HG03135 (cell line): ENCODE measurements at regions not wholly inside any gene's neighbourhood (a gene's known extent, or its start where the extent isn't known, plus 50 kb on each side); places are given as distances from the start of the nearest gene placed in this dataset.
"Not testable (repeated sequence)": the region's sequence is repeated elsewhere in the genome, so short reads cannot be mapped to it uniquely, and the experiment has no call there.

Source experiments
- ATAC-seq: cut with Tn5 transposase; IDR thresholded peaks from one replicate; pipeline ENCODE4 v1.9.1; 2021; ENCODE audit warnings: mild to moderate bottlenecking, moderate library complexity; ENCODE audit not compliant: unreplicated experiment

DNA sequence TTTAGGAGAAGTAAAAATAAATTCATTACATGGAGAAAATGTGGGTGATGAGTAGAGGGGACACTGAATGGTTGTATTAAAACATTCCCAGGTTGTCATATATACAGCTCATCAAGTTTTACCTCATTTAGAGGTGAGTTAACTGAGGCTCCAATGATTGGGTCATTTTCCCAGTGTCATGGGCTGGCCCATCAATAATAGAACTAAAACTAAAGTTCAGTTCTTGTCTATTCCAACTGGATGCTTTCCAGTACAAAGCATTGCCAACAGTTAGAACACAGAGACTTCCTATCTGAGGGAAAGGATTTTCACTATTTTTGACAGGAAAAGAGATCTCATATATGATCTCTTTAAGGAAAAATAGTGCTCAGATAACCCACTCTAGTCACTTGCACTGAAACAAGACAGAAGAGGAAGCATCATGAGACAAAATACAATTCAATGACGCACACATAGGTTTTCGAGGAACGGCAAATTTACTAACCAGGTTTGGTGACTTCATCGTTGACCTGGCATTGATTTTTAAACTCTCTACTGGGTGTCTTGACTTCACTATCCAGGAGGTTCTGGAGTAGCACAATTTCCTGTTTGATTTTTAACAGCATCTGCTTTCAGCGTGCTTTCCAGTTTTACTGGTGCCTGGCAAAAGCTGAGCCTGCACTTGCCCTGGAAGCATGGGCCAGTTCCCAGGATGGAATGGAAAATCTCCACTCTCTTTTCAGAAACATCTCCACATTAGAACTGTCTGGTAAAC is 195.5 kb upstream of the FBXL4 start:
- ATAC-seq = no peak

DNA sequence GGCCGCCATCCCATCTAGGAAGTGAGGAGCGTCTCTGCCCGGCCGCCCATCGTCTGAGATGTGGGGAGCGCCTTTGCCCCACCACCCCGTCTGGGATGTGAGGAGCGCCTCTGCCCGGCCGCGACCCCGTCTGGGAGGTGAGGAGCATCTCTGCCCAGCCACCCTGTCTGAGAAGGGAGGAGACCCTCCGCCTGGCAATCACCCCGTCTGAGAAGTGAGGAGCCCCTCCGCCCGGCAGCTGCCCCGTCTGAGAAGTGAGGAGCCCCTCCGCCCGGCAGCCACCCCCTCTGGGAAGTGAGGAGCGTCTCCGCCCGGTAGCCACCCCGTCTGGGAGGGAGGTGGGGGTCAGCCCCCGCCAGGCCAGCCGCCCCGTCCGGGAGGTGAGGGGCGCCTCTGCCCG is 194.2 kb upstream of the FBXL4 start:
- ATAC-seq = not testable (repeated sequence)

DNA sequence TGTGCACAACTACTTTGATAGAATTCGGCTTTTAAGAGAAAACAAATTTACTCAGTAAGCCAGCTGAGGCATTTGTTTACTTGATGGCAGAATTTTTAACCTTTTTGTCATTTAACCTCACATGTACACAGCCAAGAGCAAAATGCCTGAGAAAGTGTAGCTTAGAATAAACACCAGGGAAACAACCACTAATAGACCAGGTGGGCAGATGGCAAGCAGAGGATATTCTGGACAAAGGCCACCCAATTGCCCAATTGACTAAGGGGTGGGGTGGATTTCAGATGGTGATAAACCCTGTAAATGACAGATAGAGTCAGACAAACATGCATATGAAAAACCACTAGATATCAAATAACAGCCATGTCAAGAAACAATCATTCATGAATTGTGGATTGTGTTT is 190.7 kb upstream of the FBXL4 start:
- ATAC-seq = no peak

DNA sequence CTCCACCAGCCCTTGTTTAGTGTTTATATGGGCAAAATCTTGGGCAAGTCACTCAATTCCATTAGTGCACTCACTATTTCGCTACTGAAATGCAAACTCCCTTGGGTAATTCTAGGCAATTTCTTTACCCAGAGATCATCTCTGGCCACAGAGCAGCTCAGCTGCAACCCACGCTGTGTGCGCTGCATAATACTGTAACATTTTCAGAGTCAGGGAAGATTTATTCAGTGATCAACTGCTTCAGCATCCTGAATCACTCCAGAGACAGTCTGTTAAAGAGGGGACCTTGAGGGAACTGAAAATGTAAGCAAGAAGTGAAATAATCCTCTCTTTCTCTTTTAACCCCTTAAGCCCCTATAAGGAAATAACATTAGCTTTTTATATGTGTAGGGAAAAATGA is 189.6 kb upstream of the FBXL4 start:
- no peak for ATAC-seq

DNA sequence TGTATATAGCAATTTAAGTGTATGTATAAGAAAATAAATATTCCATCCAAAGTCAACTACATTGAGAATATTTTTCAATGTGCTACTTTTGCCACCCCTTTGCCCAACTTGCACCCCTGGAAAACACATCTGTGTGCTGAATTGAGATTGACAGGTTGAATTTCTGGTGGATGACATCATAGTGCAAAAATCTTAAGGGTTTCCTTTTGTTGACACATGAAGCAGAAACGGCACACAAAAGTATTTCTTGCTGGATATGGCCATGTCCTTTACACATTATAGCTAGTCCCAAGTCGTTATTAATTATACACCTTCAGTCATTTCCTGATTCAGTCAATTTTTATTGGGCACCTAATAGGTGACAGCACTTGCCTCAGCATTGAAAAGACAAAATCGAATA is 188.7 kb upstream of the FBXL4 start:
- ATAC-seq = no peak

DNA sequence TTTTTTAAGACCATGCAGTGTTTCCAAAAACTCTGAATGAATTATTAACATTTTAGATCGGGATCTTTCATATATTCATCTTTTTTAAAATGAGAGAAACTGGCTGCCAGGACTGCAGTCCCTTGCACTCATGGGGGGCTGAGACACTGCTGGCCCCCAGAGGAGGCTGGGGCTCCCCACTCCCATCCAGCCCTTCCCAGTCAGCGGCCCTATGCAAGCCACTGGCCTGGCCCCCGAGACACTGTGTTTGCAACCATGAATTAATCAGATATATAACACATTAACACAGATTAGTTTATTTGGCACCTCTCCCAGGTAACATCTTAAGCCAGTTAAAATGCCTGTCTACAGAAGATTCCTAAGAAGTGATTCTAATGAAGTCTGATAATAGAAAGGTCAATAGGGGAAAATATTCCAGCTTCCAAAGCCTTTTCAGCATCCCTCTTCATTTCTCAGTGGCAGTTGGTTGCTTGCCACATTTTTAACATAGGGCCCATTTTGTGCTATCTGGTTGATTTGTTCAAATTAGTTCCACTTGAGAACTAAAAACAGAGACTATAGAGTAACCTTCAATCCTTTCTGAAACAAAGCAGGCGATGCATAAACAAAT is 184.4 kb upstream of the FBXL4 start:
- ATAC-seq = no peak

DNA sequence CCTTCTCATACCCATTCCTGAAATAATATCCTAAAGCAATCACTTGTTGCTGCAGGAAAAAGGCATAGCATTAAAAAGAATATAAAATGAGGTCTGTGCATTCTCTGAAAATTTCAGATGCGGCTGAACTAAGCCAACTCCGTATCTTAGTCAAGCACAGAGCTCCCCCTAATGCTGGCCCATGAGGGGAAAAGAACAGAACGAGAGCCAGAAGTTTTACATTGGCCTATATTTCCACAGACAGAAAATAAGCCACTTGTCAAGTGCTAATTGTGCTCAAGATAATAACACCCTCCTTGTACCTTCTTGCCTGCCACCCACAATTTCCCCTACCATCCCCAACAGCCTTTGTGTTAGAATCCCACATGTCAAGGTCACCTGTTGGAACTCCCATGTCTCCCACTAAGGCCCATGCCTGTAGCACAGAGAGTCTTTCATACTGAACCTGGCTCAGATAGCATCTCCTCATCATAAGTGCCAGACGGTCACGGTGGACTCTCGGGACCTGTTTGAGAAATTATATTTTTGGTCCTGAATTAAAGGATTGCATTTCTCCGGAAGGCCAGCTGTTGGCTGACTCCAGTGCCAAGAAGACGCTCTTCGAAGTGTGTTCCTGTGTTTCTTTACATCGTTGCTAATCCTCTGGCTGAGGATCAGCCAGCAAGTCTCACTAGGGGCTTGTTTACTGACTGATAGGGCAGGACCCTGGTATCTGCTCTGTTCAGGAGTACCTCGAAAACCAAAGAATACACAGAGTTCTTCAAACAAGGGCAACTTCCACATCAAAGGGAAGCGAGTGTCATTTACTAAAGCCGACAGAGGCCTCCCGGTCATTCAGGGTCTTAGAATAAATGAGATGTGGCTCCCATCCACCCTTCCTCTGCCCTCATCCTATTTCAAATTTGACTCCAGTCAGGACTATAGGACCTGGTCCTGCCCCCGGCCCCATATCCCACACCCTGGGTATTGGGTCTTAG is 183.4 kb upstream of the FBXL4 start:
- ATAC-seq = no peak

DNA sequence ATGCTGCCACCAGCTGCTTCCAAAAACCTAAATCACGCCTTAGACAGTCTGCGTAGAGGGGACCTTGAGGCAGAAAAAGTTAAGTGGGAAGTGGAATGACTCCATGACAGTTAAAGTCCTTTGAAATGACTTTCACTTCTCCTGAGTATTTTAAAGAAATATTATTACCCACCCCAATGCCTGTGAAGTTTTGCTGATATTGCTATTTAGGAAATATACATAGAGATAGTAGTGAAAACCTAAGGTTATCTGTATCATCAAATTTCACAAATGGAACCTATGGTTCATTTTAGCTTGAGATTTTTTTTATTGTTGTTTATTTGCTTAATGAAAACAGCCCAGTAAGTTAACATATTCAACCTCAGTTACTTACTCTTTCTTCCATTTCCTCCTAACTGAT is 182.1 kb upstream of the FBXL4 start:
- no peak for ATAC-seq

DNA sequence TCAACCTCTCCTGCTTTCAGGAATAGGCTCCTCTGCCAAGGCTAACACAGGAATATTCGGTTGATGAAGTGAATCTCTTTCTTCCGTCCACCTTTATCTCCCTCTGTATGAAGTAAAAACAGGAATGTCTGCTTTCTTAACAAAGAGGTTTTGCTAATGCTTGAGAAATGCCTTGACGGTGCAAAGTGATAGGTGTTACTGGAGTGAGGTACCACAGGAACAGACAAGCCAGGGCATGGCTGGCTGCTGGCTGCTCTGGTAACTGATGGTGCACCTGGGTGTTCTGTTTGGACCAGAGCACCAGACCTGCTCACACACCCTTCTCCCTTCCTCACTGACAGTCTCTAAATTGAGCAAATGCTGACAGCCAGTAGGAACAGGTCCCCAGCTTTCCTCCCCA is 174.0 kb upstream of the FBXL4 start:
- no peak for ATAC-seq

DNA sequence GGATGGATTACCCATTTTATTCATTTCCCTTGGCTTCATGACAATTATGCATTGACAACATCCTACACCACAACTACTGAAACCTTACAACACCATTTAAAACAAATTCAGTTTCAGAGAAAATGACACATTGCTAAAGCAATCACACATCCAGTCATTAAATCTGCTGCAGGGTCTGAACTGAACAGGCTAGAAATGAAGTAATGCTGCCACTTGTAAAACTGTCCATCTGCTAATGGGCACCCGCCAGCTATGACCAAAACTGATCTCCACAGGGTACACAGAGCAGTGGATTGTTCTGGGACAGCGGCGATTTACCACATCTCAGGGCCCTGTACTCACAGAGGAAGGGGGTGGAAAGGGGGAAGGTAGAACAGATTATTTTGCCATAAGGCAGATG is 172.9 kb upstream of the FBXL4 start:
- ATAC-seq = no peak

DNA sequence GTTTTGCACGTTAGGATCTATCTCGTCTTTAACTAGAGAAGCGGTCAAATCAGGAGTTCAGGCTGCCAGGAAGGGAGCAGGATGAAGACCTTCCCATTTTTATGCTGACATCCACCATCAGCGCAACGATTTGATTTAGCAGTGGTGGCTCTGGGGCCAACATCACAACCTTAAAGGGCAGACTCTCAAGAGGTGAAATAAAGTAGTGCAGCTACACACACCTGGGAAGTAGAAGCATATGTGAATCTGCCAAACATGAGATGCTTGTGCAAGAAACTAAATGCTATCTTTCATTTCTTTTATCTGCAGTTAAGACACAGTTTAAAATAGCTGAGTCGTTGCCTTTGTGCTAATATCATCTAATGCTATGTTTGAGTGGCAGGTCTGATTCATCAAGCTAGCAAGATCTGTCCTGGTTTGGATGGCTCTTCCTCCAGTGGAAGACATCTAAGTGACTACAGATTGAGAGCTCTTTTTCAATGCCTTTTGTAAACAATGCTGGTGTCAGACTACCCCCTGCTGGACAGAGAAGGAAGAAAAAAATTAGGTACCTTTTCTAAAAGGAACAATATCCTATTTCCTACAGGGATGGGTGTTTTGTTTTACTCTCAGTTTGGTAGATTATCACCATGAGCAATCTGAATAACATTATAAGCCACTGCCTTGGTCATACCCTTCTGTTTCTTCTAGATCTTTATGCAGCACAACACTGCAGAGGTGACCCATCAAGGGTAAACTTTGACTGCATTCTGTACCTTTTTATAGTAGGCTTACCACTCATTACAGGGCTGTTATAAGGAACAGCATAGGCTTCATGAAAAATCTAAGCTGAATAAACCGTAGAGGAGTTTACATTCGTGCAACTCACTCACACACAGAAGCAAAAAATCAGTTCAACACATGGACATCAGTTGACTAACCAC is 171.6 kb upstream of the FBXL4 start:
- no peak for ATAC-seq

DNA sequence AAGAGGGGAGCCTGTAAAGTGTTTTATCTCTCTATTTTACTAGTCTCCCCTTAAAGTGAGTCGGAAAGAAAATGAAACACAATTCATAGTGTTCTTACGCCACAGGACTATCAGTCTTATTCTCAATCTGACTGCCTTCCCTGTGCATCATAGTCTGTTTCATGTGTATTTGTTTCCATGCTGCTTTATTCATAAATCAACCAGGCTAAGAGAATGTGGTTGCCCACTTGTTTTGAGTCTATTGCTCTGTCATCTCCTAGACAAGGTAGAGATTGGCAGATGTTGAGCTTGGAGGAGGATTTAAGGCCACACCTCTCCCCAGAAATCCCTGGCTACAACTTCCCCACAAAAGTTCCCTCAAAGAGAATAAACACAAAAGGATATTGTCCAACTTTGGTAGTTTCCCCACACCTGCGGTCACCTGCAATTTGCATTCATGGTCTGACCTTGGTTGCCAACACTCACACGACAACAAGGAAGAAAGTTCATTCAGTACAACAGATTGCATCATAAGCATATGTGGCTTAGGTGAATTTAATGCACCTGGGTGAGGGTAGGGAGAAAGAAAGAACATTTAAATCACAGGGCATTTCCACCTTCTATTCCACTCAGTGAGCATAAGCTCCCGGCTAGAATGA is 167.1 kb upstream of the FBXL4 start:
- no peak for ATAC-seq

DNA sequence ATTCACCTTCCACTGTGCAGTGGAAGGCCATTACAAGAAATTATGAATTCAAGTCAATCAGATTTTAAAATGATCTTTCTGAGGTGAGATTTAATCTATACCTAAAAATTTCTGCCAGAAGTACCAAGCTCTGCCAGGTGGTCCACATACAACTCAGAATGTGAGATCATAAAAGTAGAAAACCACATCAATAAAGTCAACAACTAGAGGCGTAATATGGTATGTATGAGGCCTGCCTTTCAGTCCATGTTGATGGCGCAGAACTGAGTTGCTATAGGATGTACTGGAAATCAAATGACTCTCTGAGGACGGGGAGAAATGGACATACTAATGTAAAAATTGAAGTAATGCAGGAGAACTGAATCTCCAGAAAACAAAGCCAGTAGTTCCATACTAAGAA is 163.8 kb upstream of the FBXL4 start:
- ATAC-seq = no peak

DNA sequence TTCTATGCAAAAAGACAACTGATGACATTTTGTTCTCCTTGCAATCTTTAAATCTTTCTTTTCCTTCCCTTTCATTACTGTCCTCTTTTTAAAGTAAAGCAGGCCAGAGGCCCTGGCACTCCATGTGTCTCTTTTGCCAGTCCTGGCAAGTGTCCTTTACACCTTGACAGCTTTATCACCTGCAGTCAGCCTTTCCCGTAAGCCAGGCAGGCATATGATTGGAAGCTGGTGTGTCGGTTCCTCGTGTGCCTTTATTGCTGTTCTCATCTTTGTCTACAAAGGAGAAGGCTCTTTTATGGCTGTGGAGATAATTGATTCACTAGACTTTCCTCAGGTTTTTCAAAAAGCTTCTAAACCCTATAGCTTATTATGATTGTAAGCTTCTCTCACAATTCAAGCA is 162.3 kb upstream of the FBXL4 start:
- ATAC-seq = no peak

DNA sequence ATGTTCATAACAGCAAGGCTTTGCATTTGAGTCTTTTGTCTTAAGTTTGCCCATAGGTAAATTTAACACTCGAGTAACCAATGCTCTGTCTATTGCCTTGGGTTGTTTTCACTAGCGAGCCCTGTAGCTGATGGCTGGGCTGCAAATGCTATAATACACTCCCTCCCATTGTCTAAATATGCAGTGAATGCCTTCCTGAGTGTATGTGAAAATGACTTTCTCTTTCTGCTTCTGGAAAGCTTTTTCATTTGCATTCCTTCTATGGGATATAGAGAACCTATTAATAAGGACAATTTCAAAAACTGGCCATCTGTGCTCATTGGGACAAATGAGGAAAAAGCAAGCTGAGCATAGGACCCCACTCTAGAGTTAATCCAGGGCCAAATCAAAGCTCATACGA is 156.5 kb upstream of the FBXL4 start:
- ATAC-seq = no peak

DNA sequence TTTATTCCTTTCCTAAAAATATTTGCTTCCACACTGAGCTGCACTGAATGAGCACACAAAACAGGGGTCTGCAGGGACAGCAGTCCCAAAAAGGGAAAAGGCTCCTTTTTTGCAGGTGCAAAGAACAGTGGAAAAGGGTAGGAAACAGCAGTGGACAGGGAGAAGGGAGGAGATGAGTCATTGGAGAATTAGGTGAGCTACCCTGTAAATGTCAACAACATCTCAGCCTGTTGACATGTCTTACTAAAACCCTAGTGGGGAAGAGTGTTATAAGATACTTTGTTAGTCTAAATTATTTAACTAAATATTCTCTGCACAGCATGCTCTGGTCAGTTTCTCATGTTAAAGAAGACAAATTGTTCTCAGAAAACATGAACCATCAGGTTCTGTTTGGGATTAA is 151.5 kb upstream of the FBXL4 start:
- ATAC-seq = no peak

DNA sequence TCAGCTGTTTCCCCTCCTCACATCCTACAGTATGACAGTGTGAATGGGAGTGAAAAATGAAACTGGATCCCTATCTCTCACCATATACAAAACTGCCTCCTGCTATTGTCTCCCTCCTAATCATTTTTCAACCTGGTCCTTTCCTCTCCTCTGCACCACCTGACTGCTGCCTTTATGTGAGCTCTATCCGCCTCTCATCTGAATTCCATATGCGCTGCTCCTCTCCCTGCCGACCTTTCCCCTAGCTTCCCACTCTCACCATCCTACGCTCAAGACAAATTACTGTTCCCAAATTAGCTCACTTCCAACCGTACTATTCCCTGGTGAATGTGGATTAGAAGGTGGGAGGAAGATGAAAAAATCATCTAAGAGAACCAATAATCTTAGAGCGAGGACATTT is 148.4 kb upstream of the FBXL4 start:
- no peak for ATAC-seq

DNA sequence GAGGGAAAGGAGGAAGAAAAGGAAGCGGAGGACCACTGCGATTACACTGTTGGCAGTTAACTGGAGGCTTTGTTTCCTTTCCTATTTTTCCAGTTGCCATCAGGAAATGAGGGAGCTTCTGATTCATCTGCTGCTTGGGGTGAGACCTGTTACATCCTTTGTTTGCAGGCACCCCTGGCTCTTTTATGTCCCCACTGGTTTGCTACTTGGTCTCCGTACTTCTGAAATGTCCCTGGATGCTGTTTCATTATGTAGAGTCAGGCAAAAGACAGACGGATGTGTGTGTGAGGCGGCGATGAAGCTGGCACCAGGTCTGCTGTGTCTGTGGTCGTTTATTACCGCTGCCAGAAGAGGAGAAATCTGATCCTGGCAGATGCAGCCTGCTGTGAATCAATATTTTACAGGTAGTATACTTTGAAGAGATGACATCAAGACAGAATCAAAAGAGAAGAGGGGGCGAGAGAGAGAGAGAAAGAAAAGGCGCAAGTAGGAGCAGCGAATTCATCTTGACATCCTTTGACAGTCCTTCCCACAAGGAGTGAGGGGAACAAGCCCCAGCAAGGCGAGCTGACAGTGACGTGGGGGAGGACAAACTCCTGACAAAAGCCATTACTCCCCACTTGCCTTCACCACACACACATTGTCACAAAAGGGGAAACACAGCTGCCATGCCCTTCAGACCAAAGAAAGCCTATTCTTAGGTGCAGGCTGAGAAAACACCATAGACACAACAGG is 145.9 kb upstream of the FBXL4 start:
- ATAC-seq = no peak

DNA sequence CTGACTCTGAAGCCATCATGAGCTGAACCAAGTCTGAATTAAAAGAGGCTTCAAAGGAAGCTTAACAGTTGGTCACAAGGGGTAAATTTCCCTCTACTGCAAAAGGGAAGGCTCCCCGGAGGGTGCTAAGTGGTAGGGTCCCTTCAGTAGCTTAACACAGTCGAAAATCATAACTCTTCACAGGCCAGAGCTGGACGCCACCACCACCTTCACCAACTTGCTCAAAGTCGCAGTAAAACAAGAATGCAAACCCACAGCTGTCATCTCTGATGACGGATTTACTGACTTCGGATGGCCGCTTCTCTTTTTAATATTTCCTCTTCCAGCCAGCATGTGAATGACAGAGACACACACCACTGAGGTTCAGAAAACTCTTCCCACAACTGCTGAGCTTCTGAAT is 144.7 kb upstream of the FBXL4 start:
- ATAC-seq = no peak

DNA sequence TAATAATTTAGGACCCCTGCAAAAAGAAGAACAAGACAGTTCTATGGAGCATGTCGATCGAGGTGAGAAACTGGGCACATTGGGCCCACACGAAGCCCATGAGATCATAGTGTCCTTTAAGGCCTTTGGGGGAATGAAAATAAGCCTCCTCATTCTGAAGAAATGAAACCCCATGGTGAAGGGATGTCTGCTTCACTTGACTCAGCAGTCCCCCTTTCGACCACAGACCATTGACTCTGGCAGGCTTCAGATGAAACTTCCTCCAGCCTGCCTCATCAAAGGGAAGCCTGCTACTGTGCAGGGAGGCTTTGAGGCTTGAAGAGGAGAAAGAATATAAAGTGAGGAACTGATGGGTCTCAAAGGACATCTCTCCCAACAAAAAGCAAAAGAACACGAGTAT is 144.2 kb upstream of the FBXL4 start:
- ATAC-seq = peak; percentile 79
